GM10266 (cell line): ENCODE measurements at regions not wholly inside any gene's neighbourhood (a gene's known extent, or its start where the extent isn't known, plus 50 kb on each side); places are given as distances from the start of the nearest gene placed in this dataset.
A peak's percentile ranks its signal among the peaks of the same experiment; 100 is the strongest.

Source experiments
- DNase-seq: peaks from one replicate; pipeline ENCODE4 v3.0.0; 2012; ENCODE audit errors: extremely low spot score
- CTCF ChIP-seq: IDR thresholded peaks from 2 replicates; pipeline ENCODE4 v1.5.1; 2012; ENCODE audit warnings: mild to moderate bottlenecking, low read depth; ENCODE audit not compliant: control insufficient read depth, insufficient read depth; ENCODE audit errors: missing control alignments

- no peak for DNase-seq
- TF ChIP-seq CTCF = peak; percentile 31
These were observed 302.5 kb upstream of the ATP11B start for GRCh38 chr3:182490596-182491491.

- no peak for TF ChIP-seq CTCF
- no peak for DNase-seq
These were observed 301.7 kb upstream of the ATP11B start for GRCh38 chr3:182491577-182491976.

GRCh38 chr3:182492536-182492935, 300.8 kb upstream of the ATP11B start:
- DNase-seq = no peak
- TF ChIP-seq CTCF = no peak

GRCh38 chr3:182500289-182500688, 293.0 kb upstream of the ATP11B start:
- no peak for DNase-seq

GRCh38 chr3:182501856-182502255, 291.4 kb upstream of the ATP11B start:
- DNase-seq = peak; percentile 13
- no peak for TF ChIP-seq CTCF

More at GRCh38 chr3:182500289-182500688, 293.0 kb upstream of the ATP11B start:
- no peak for TF ChIP-seq CTCF

- TF ChIP-seq CTCF = no peak
- DNase-seq = no peak
These were observed 289.9 kb upstream of the ATP11B start for GRCh38 chr3:182503401-182503800.
